KMS-11 (cell line): ENCODE measurements at regions not wholly inside any gene's neighbourhood (a gene's known extent, or its start where the extent isn't known, plus 50 kb on each side); places are given as distances from the start of the nearest gene placed in this dataset.
"Not testable (repeated sequence)": the region's sequence is repeated elsewhere in the genome, so short reads cannot be mapped to it uniquely, and the experiment has no call there.

Source experiments
- H2AFZ ChIP-seq: fragments of 200-600 bp; sonication (generic); 2 replicates; pipeline ENCODE4 v1.6.1; 2016; ENCODE audit warnings: antibody characterized with exemption, mixed run types, low read depth
- H3K27ac ChIP-seq: fragments of 200-600 bp; sonication (generic); 2 replicates; pipeline ENCODE4 v1.6.1; 2016; ENCODE audit warnings: mild to moderate bottlenecking, mixed run types
- H3K27me3 ChIP-seq: fragments of 200-600 bp; sonication (generic); 2 replicates; pipeline ENCODE4 v1.6.1; 2017; ENCODE audit warnings: mild to moderate bottlenecking, low read depth, mixed run types, moderate library complexity; ENCODE audit not compliant: insufficient read depth
- H3K36me3 ChIP-seq: fragments of 200-600 bp; sonication (generic); 2 replicates; pipeline ENCODE4 v1.6.1; 2017; ENCODE audit warnings: mild to moderate bottlenecking, mixed run types; ENCODE audit not compliant: insufficient read depth
- H3K4me1 ChIP-seq: fragments of 200-600 bp; sonication (generic); 2 replicates; pipeline ENCODE4 v1.6.1; 2016; ENCODE audit warnings: mild to moderate bottlenecking, low read depth, mixed run types; ENCODE audit not compliant: poor library complexity, severe bottlenecking
- H3K4me2 ChIP-seq: fragments of 200-600 bp; sonication (generic); 2 replicates; pipeline ENCODE4 v1.7.0; 2016; ENCODE audit warnings: mild to moderate bottlenecking, mixed run types
- H3K4me3 ChIP-seq: fragments of 200-600 bp; sonication (generic); IDR thresholded peaks from 2 replicates; pipeline ENCODE4 v1.6.1; 2017; ENCODE audit warnings: low read depth, low read length, mixed read lengths; ENCODE audit not compliant: insufficient read depth
- H3K79me2 ChIP-seq: fragments of 200-600 bp; sonication (generic); 2 replicates; pipeline ENCODE4 v1.6.1; 2016; ENCODE audit warnings: low read depth, mixed run types; ENCODE audit not compliant: insufficient read depth
- H3K9ac ChIP-seq: fragments of 200-600 bp; sonication (generic); 2 replicates; pipeline ENCODE4 v1.6.1; 2016; ENCODE audit warnings: mild to moderate bottlenecking, mixed run types
- H4K20me1 ChIP-seq: fragments of 200-600 bp; sonication (generic); 2 replicates; pipeline ENCODE4 v1.6.1; 2016; ENCODE audit warnings: mild to moderate bottlenecking, mixed run types; ENCODE audit not compliant: insufficient read depth
- CTCF ChIP-seq: fragments of 200-600 bp; sonication (generic); conservative IDR thresholded peaks from 2 replicates; pipeline ENCODE4 v1.6.1; 2017; ENCODE audit warnings: low read depth, mild to moderate bottlenecking, antibody characterized with exemption, low read length, moderate library complexity, mixed read lengths

GRCh38 chr22:48919187-48919590, 908.5 kb downstream of the BRD1 start:
- Histone ChIP-seq H3K4me2 (no peak overlapping the region), H3K4me1 (no peaks in the 10 kb centered on the region), H3K79me2 (no peaks in the 10 kb centered on the region), H3K27me3 (no peaks in the 10 kb centered on the region; the same call in 1 of the 2 replicates), H2AFZ (no peak overlapping the region), H3K9ac (no peak overlapping the region), H3K36me3 (no peaks in the 10 kb centered on the region), H4K20me1 (no peaks in the 10 kb centered on the region), H3K4me3 (no peak overlapping the region), H3K27ac (no peak overlapping the region)
- TF ChIP-seq CTCF: no peak

- Histone ChIP-seq H2AFZ (no peak overlapping the region), H3K4me1 (no peaks in the 10 kb centered on the region), H3K79me2 (no peaks in the 10 kb centered on the region), H3K27ac (no peak overlapping the region), H4K20me1 (no peaks in the 10 kb centered on the region), H3K4me2 (no peak overlapping the region), H3K9ac (no peak overlapping the region), H3K4me3 (no peak overlapping the region), H3K27me3 (no peaks in the 10 kb centered on the region; the same call in 1 of the 2 replicates), H3K36me3 (no peaks in the 10 kb centered on the region)
- no peak for TF ChIP-seq CTCF
These were observed 909.0 kb downstream of the BRD1 start for GRCh38 chr22:48918585-48919186.

GRCh38 chr22:48912356-48913066, 915.2 kb downstream of the BRD1 start:
- H3K4me3 ChIP-seq, H3K4me1 ChIP-seq, H3K9ac ChIP-seq, H3K79me2 ChIP-seq, H3K27ac ChIP-seq, H3K4me2 ChIP-seq, H3K27me3 ChIP-seq, H3K36me3 ChIP-seq, H2AFZ ChIP-seq, H4K20me1 ChIP-seq: not testable (repeated sequence)

- not testable (repeated sequence) for H3K27ac ChIP-seq, H3K4me1 ChIP-seq, H2AFZ ChIP-seq, H3K79me2 ChIP-seq, H4K20me1 ChIP-seq, H3K4me2 ChIP-seq, H3K9ac ChIP-seq, H3K4me3 ChIP-seq, H3K27me3 ChIP-seq, H3K36me3 ChIP-seq
These were observed 916.0 kb downstream of the BRD1 start for GRCh38 chr22:48911647-48912046.

- not testable (repeated sequence) for H3K27ac ChIP-seq
These were observed 916.6 kb downstream of the BRD1 start for GRCh38 chr22:48911067-48911466.

GRCh38 chr22:48908547-48908946, 919.1 kb downstream of the BRD1 start:
- H4K20me1 ChIP-seq: no peaks in the 10 kb centered on the region
- TF ChIP-seq CTCF: no peak
- no peak overlapping the region for H2AFZ ChIP-seq

More at GRCh38 chr22:48911067-48911466, 916.6 kb downstream of the BRD1 start:
- H3K9ac ChIP-seq, H4K20me1 ChIP-seq, H3K36me3 ChIP-seq, H3K27me3 ChIP-seq, H3K4me1 ChIP-seq, H3K4me3 ChIP-seq, H2AFZ ChIP-seq, H3K79me2 ChIP-seq, H3K4me2 ChIP-seq: not testable (repeated sequence)

More at GRCh38 chr22:48908547-48908946, 919.1 kb downstream of the BRD1 start:
- Histone ChIP-seq H3K4me3 (no peak overlapping the region), H3K27ac (no peak overlapping the region), H3K9ac (no peak overlapping the region), H3K79me2 (no peaks in the 10 kb centered on the region), H3K27me3 (no peaks in the 10 kb centered on the region), H3K4me2 (no peak overlapping the region), H3K4me1 (no peaks in the 10 kb centered on the region), H3K36me3 (no peaks in the 10 kb centered on the region)
